CD14-positive monocyte (primary cell): ENCODE measurements at regions not wholly inside any gene's neighbourhood (a gene's known extent, or its start where the extent isn't known, plus 50 kb on each side); places are given as distances from the start of the nearest gene placed in this dataset.

Source experiments
- DNase-seq, 3 donors: peaks; one replicate each; pipeline ENCODE4 v3.0.0-alpha.2; 2011 to 2022
- H2AFZ ChIP-seq: 2 replicates; pipeline ENCODE4 v1.6.0; 2012; ENCODE audit warnings: mild to moderate bottlenecking, low read depth, low read length, inconsistent platforms; ENCODE audit not compliant: insufficient read depth, poor library complexity, severe bottlenecking
- H3K27ac ChIP-seq, 2 donors: 1 replicate in 1 of 2; 2 replicates in 1 of 2; pipeline ENCODE4 v1.5.1; 2012 to 2013; ENCODE audit warnings: low read length in 2 of 2, control low read depth in 1 of 2, inconsistent platforms in 1 of 2, low read depth in 1 of 2, mild to moderate bottlenecking in 1 of 2
- H3K27me3 ChIP-seq, 2 donors: one replicate each; pipeline versions ENCODE4 v1.6.0 to v1.6.1; 2011 to 2013; ENCODE audit warnings: low read length in 2 of 2; ENCODE audit not compliant: control insufficient read depth in 2 of 2, insufficient read depth in 2 of 2
- H3K36me3 ChIP-seq, 2 donors: replicated peaks in 1 of 2; 1 replicate in 1 of 2; 2 replicates in 1 of 2; pipeline versions ENCODE4 v1.5.1 to v1.6.1; 2012 to 2013; ENCODE audit warnings: low read length in 2 of 2, control low read depth in 1 of 2, inconsistent platforms in 1 of 2, mild to moderate bottlenecking in 1 of 2; ENCODE audit not compliant: insufficient read depth in 2 of 2, control insufficient read depth in 1 of 2
- H3K4me1 ChIP-seq, 2 donors: 1 replicate in 1 of 2; 2 replicates in 1 of 2; pipeline versions ENCODE4 v1.5.1 to v1.6.1; 2012 to 2013; ENCODE audit warnings: low read length in 2 of 2, control low read depth in 1 of 2, inconsistent platforms in 1 of 2, mild to moderate bottlenecking in 1 of 2, moderate library complexity in 1 of 2; ENCODE audit not compliant: insufficient read depth in 2 of 2, control insufficient read depth in 1 of 2
- H3K4me2 ChIP-seq: replicated peaks from 2 replicates; pipeline ENCODE3; 2012; ENCODE audit warnings: low read length, moderate library complexity, mild to moderate bottlenecking; ENCODE audit not compliant: poor library complexity, severe bottlenecking; ENCODE audit errors: extremely low read depth
- H3K4me3 ChIP-seq, 3 experiments: fragments of 200-600 bp in 1 of 3; sonication (generic) in 1 of 3; replicated peaks in 1 of 3; 1 replicate in 2 of 3; 2 replicates in 1 of 3; pipeline ENCODE4 v1.5.1; 2011 to 2013; ENCODE audit warnings: low read length in 3 of 3, mild to moderate bottlenecking in 3 of 3, control low read depth in 2 of 3, low read depth in 2 of 3, inconsistent platforms in 1 of 3, moderate library complexity in 1 of 3
- H3K79me2 ChIP-seq: 2 replicates; pipeline ENCODE4 v1.6.0; 2012; ENCODE audit warnings: mild to moderate bottlenecking, control low read depth, inconsistent platforms, low read length, moderate library complexity; ENCODE audit not compliant: insufficient read depth
- H3K9ac ChIP-seq: 2 replicates; pipeline ENCODE4 v1.6.0; 2017; ENCODE audit warnings: low read length, mild to moderate bottlenecking; ENCODE audit not compliant: insufficient read depth, poor library complexity, severe bottlenecking
- H3K9me3 ChIP-seq, 2 donors: replicated peaks in 1 of 2; 1 replicate in 1 of 2; 2 replicates in 1 of 2; pipeline versions ENCODE4 v1.5.1 to v1.6.1; 2012 to 2013; ENCODE audit warnings: low read length in 2 of 2, control low read depth in 1 of 2; ENCODE audit not compliant: control insufficient read depth in 1 of 2, insufficient read depth in 1 of 2
- H4K20me1 ChIP-seq: 2 replicates; pipeline ENCODE4 v1.6.0; 2012; ENCODE audit warnings: mild to moderate bottlenecking, low read length, control low read depth, moderate library complexity; ENCODE audit not compliant: insufficient read depth
- H3K27ac Mint-ChIP-seq, 7 donors: one replicate each; pipeline ENCODE4 v1.8.0; 2020; ENCODE audit warnings: mild to moderate bottlenecking in 7 of 7, mixed read lengths in 7 of 7, moderate library complexity in 6 of 7, inconsistent platforms in 2 of 7
- H3K27me3 Mint-ChIP-seq, 3 donors: one replicate each; pipeline ENCODE4 v1.8.0; 2021 to 2022; ENCODE audit warnings: low read depth in 3 of 3, mild to moderate bottlenecking in 3 of 3, mixed read lengths in 3 of 3, moderate library complexity in 3 of 3, inconsistent platforms in 1 of 3
- H3K36me3 Mint-ChIP-seq, 2 donors: one replicate each; pipeline ENCODE4 v1.8.0; 2020; ENCODE audit warnings: mixed read lengths in 2 of 2, inconsistent platforms in 1 of 2, mild to moderate bottlenecking in 1 of 2
- H3K4me1 Mint-ChIP-seq: one replicate; pipeline ENCODE4 v1.8.0; 2020; ENCODE audit warnings: mild to moderate bottlenecking, mixed read lengths
- H3K4me3 Mint-ChIP-seq, 2 donors: one replicate each; pipeline ENCODE4 v1.8.0; 2020; ENCODE audit warnings: mild to moderate bottlenecking in 2 of 2, mixed read lengths in 2 of 2, moderate library complexity in 1 of 2
- H3K9me3 Mint-ChIP-seq, 7 donors: one replicate each; pipeline ENCODE4 v1.8.0; 2020 to 2022; ENCODE audit warnings: mixed read lengths in 7 of 7, mild to moderate bottlenecking in 6 of 7, moderate library complexity in 6 of 7, inconsistent platforms in 2 of 7
- CTCF ChIP-seq: fragments of 200-600 bp; IDR thresholded peaks from one replicate; pipeline ENCODE4 v1.8.0; 2022; ENCODE audit warnings: antibody characterized with exemption, mild to moderate bottlenecking
- WGBS: methylation state at CpG from one replicate; pipeline ENCODE4 v1.1.5; 2013; ENCODE audit warnings: missing lambda C conversion rate; ENCODE audit not compliant: insufficient coverage; 5-methylcytosine and 5-hydroxymethylcytosine counted together
- intact Hi-C, 2 donors: fragments of 100-400 bp; cut with micrococcal nuclease; formaldehyde crosslinking; loops; one replicate each; pipeline versions ENCODE4 v1.15.0 to v1.15.1; 2023

- Histone ChIP-seq H2AFZ (no peak overlapping the region), H3K4me1 (no peaks in the 10 kb centered on the region), H3K79me2 (no peaks in the 10 kb centered on the region), H3K4me3 (no peak overlapping the region), H3K27me3 (peaks cover 0 to 5% of the 10 kb centered on the region in 2 donors), H3K9me3 (no peaks in the 10 kb centered on the region), H3K9ac (no peak overlapping the region), H3K27ac (no peak overlapping the region), H4K20me1 (no peaks in the 10 kb centered on the region), H3K36me3 (no peaks in the 10 kb centered on the region), H3K4me2 (no peak overlapping the region)
- DNase-seq: no peak
- Mint-ChIP-seq H3K27me3 (peaks cover 6 to 13% (median 7%) of the 10 kb centered on the region in 3 donors), H3K36me3 (no peaks in the 10 kb centered on the region), H3K27ac (no peak overlapping the region), H3K9me3 (peaks cover 0 to 3% (median 0%) of the 10 kb centered on the region in 7 donors), H3K4me3 (no peak overlapping the region), H3K4me1 (peaks cover 2% of the 10 kb centered on the region)
- TF ChIP-seq CTCF: no peak
- no CpG with 5 or more reads among the region's 1 CpG for WGBS
- intact Hi-C loops: loop anchor here (10.0 kb wide), 2 partner anchors 123 to 243 kb away; partner anchors contain the start of gene SNAP25 (in 1 of the 2)
These were observed 63.0 kb upstream of the ANKEF1 start for GRCh38 chr20:9971746-9972145.

DNA sequence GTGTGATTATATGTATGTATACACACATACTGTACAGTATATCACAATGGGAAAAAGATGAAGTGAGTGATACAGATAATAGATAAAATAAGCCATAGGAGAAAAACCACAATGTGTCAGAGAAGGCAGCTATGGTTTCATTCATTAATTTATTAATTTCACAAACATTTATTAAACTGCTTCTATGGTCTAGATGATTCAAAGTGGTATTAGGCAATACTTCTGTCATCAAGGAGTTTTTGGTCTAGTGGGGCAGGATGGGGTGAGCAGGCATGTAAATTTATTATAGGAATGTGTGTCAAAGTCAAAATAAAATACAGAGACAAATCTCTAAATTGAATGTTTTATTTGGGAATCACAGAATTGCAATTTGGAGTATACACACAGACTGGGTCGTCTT, 65.2 kb upstream of the ANKEF1 start:
- H3K27me3 ChIP-seq: peaks cover 0 to 2% of the 10 kb centered on the region in 2 donors
- intact Hi-C loops: loop anchor here (10.0 kb wide), 2 partner anchors 125 to 245 kb away; partner anchors contain the start of gene SNAP25 (in 1 of the 2)
- H3K4me3 ChIP-seq: no peak overlapping the region
- H3K4me2 ChIP-seq: no peak overlapping the region
- H3K9ac ChIP-seq: no peak overlapping the region
- Mint-ChIP-seq H3K27me3 (peaks cover 6 to 13% (median 7%) of the 10 kb centered on the region in 3 donors), H3K9me3 (peaks cover 0 to 3% (median 0%) of the 10 kb centered on the region in 7 donors), H3K36me3 (no peaks in the 10 kb centered on the region), H3K4me3 (no peak overlapping the region), H3K27ac (no peak overlapping the region), H3K4me1 (peaks cover 2% of the 10 kb centered on the region)
- no peak for DNase-seq
- TF ChIP-seq CTCF: no peak
- H3K27ac ChIP-seq: no peak overlapping the region
- H2AFZ ChIP-seq: no peak overlapping the region
- no peaks in the 10 kb centered on the region for H3K4me1 ChIP-seq
- no peaks in the 10 kb centered on the region for H3K79me2 ChIP-seq
- 89% methylated on average over 1 of the region's 1 CpG for WGBS
- no peaks in the 10 kb centered on the region for H4K20me1 ChIP-seq
- no peaks in the 10 kb centered on the region for H3K36me3 ChIP-seq
- no peaks in the 10 kb centered on the region for H3K9me3 ChIP-seq
